ENCODE measurements at regions not wholly inside any gene's neighbourhood (a gene's known extent, or its start where the extent isn't known, plus 50 kb on each side); places are given as distances from the start of the nearest gene placed in this dataset.

- TF ChIP-seq ZNF138 (CRISPR knock-in tag; conservative IDR thresholded peaks at IDR 0.05) (no peak), CTCF (IDR thresholded peaks at IDR 0.05) (no peak), NFE2L1 (CRISPR knock-in tag; IDR thresholded peaks at IDR 0.05) (no peak), CBFB (CRISPR knock-in tag; IDR thresholded peaks at IDR 0.05; ENCODE audit: low read depth) (no peak), ZNF263 (CRISPR knock-in tag; IDR thresholded peaks at IDR 0.05; ENCODE audit: low read depth) (no peak)
- TF ChIP-seq, protein P1, sequence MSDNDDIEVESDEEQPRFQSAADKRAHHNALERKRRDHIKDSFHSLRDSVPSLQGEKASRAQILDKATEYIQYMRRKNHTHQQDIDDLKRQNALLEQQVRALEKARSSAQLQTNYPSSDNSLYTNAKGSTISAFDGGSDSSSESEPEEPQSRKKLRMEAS (CRISPR knock-in tag; IDR thresholded peaks at IDR 0.05) = no peak
Measured at GRCh38 chr5:118295045-118295444, 693.3 kb downstream of the DTWD2 start.
